Activated CD4-positive, alpha-beta T cell treated with anti-CD3 and anti-CD28 coated beads, Interleukin-10, Interleukin-2, amounts not matched to agents 100 ng/mL and 50 ng/mL, durations not matched to agents 16 hours and 8 hours (primary cell): ENCODE measurements at regions not wholly inside any gene's neighbourhood (a gene's known extent, or its start where the extent isn't known, plus 50 kb on each side); places are given as distances from the start of the nearest gene placed in this dataset.

Source experiments
- DNase-seq: peaks from one replicate; pipeline ENCODE4 v3.0.0-alpha.2; 2020

- DNase-seq, result peak; percentile 22
Observed at GRCh38 chr14:35222872-35223466, 69.2 kb upstream of the PSMA6 start.

GRCh38 chr14:35223927-35224326 is 68.3 kb upstream of the PSMA6 start:
- DNase-seq, result no peak

GRCh38 chr14:35224615-35225014 is 67.6 kb upstream of the PSMA6 start:
- DNase-seq, result no peak

- peak; percentile 36 for DNase-seq
Observed at GRCh38 chr14:35229084-35229791, 62.9 kb upstream of the PSMA6 start.

- no peak for DNase-seq
Observed at GRCh38 chr14:35229792-35230089, 62.4 kb upstream of the PSMA6 start.

GRCh38 chr14:35231207-35231760 is 60.9 kb upstream of the PSMA6 start:
- DNase-seq, result no peak

GRCh38 chr14:35234012-35234805 is 58.0 kb upstream of the PSMA6 start:
- no peak for DNase-seq

GRCh38 chr14:35235840-35236239 is 56.3 kb upstream of the PSMA6 start:
- no peak for DNase-seq

- DNase-seq, result no peak
Observed at GRCh38 chr14:35236806-35237205, 55.4 kb upstream of the PSMA6 start.

- DNase-seq, result no peak
Observed at GRCh38 chr14:35240231-35240630, 52.0 kb upstream of the PSMA6 start.
